ENCODE measurements at regions not wholly inside any gene's neighbourhood (a gene's known extent, or its start where the extent isn't known, plus 50 kb on each side); places are given as distances from the start of the nearest gene placed in this dataset.

- TF ChIP-seq, protein P1, sequence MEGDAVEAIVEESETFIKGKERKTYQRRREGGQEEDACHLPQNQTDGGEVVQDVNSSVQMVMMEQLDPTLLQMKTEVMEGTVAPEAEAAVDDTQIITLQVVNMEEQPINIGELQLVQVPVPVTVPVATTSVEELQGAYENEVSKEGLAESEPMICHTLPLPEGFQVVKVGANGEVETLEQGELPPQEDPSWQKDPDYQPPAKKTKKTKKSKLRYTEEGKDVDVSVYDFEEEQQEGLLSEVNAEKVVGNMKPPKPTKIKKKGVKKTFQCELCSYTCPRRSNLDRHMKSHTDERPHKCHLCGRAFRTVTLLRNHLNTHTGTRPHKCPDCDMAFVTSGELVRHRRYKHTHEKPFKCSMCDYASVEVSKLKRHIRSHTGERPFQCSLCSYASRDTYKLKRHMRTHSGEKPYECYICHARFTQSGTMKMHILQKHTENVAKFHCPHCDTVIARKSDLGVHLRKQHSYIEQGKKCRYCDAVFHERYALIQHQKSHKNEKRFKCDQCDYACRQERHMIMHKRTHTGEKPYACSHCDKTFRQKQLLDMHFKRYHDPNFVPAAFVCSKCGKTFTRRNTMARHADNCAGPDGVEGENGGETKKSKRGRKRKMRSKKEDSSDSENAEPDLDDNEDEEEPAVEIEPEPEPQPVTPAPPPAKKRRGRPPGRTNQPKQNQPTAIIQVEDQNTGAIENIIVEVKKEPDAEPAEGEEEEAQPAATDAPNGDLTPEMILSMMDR (IDR thresholded peaks at IDR 0.05), result no peak
- TF ChIP-seq SIN3A (IDR thresholded peaks at IDR 0.05; ENCODE audit: borderline replicate concordance, insufficient read depth, low read depth, low read length), result no peak
Observed at GRCh38 chr2:180159921-180160320, 152.8 kb upstream of the CWC22 start.
